HFF-Myc (cell line): ENCODE measurements at regions not wholly inside any gene's neighbourhood (a gene's known extent, or its start where the extent isn't known, plus 50 kb on each side); places are given as distances from the start of the nearest gene placed in this dataset.
"Not testable (repeated sequence)": the region's sequence is repeated elsewhere in the genome, so short reads cannot be mapped to it uniquely, and the experiment has no call there.

ENCODE experiments used
- DNase-seq: peaks from one replicate; pipeline ENCODE4 v3.0.0-alpha.2; 2011; ENCODE audit warnings: low read depth; ENCODE audit errors: extremely low read depth
- H3K4me3 ChIP-seq: replicated peaks from 2 replicates; pipeline ENCODE4 v1.5.1; 2011; ENCODE audit warnings: low read depth, mild to moderate bottlenecking, control low read depth, low read length
- CTCF ChIP-seq: IDR thresholded peaks from 2 replicates; pipeline ENCODE4 v1.5.1; 2012; ENCODE audit warnings: mild to moderate bottlenecking, low read depth, low read length, control low read depth; ENCODE audit errors: missing control alignments

GRCh38 chr5:174897281-174897950 lies 173.0 kb downstream of the MSX2 start:
- H3K4me3 ChIP-seq, result no peak overlapping the region
- no peak for DNase-seq
- no peak for TF ChIP-seq CTCF

GRCh38 chr5:174895360-174895759 lies 171.0 kb downstream of the MSX2 start:
- no peak for DNase-seq
- no peak for TF ChIP-seq CTCF
- H3K4me3 ChIP-seq, result no peak overlapping the region

- TF ChIP-seq CTCF, result no peak
- DNase-seq, result no peak
- H3K4me3 ChIP-seq, result no peak overlapping the region
These were observed 168.4 kb downstream of the MSX2 start for GRCh38 chr5:174892742-174893141.

GRCh38 chr5:174880412-174881200 lies 156.2 kb downstream of the MSX2 start:
- not testable (repeated sequence) for H3K4me3 ChIP-seq, DNase-seq

GRCh38 chr5:174877987-174878386 lies 153.6 kb downstream of the MSX2 start:
- no peak for TF ChIP-seq CTCF
- no peak for DNase-seq
- H3K4me3 ChIP-seq, result no peak overlapping the region

DNA sequence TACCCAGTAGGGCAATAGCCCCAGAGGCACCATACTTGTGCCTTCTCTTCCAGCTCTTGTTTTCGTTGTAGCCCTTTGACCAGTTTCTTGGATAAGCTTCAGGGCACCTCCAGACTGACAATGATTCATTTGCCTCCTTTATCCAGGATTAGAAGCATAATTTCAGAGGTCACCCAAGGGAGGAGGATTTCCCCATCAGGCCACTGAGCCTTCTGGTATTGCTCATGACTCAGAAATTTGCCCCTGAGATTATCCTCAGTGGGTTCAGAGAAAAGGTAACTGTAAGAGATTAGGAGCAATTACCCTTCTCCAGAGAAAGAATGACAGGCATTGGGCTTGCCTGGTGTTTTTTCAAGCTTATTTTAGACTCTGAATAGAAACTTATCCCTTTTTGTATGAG lies 147.9 kb downstream of the MSX2 start:
- TF ChIP-seq CTCF, result no peak
- no peak for DNase-seq
- H3K4me3 ChIP-seq, result no peak overlapping the region

- no peak for DNase-seq
- no peak for TF ChIP-seq CTCF
- H3K4me3 ChIP-seq, result no peak overlapping the region
These were observed 127.8 kb downstream of the MSX2 start for GRCh38 chr5:174852143-174852542.
